ENCODE measurements at regions not wholly inside any gene's neighbourhood (a gene's known extent, or its start where the extent isn't known, plus 50 kb on each side); places are given as distances from the start of the nearest gene placed in this dataset.

GRCh38 chr20:10783707-10784553 is 110.1 kb upstream of the JAG1 start:
- H3K27me3 ChIP-seq (ENCODE audit: control insufficient read depth, insufficient read depth, low read length): no peaks in the 10 kb centered on the region
- no peak for TF ChIP-seq CTCF (IDR thresholded peaks at IDR 0.05; ENCODE audit: insufficient read depth, low read length, poor library complexity, severe bottlenecking)
- DNase-seq (ENCODE audit: low read depth): no peak
- no peaks in the 10 kb centered on the region for H3K36me3 ChIP-seq (ENCODE audit: control insufficient read depth, insufficient read depth, low read length)
- no peak overlapping the region for H3K4me3 ChIP-seq (ENCODE audit: low read depth, low read length)

GRCh38 chr20:10784554-10785183 is 110.9 kb upstream of the JAG1 start:
- Histone ChIP-seq H3K36me3 (ENCODE audit: control insufficient read depth, insufficient read depth, low read length) (no peaks in the 10 kb centered on the region), H3K27me3 (ENCODE audit: control insufficient read depth, insufficient read depth, low read length) (no peaks in the 10 kb centered on the region), H3K4me3 (ENCODE audit: low read depth, low read length) (no peak overlapping the region)
- no peak for DNase-seq (ENCODE audit: low read depth)
- TF ChIP-seq CTCF (IDR thresholded peaks at IDR 0.05; ENCODE audit: insufficient read depth, low read length, poor library complexity, severe bottlenecking): no peak

- DNase-seq (ENCODE audit: low read depth): no peak
- no peaks in the 10 kb centered on the region for H3K27me3 ChIP-seq (ENCODE audit: control insufficient read depth, insufficient read depth, low read length)
- TF ChIP-seq CTCF (IDR thresholded peaks at IDR 0.05; ENCODE audit: insufficient read depth, low read length, poor library complexity, severe bottlenecking): no peak
- H3K4me3 ChIP-seq (ENCODE audit: low read depth, low read length): no peak overlapping the region
- H3K36me3 ChIP-seq (ENCODE audit: control insufficient read depth, insufficient read depth, low read length): no peaks in the 10 kb centered on the region
Observed at GRCh38 chr20:10786678-10787077, 112.9 kb upstream of the JAG1 start.

- no peak for DNase-seq (ENCODE audit: low read depth)
- Histone ChIP-seq H3K4me3 (ENCODE audit: low read depth, low read length) (no peak overlapping the region), H3K36me3 (ENCODE audit: control insufficient read depth, insufficient read depth, low read length) (no peaks in the 10 kb centered on the region), H3K27me3 (ENCODE audit: control insufficient read depth, insufficient read depth, low read length) (no peaks in the 10 kb centered on the region)
- TF ChIP-seq CTCF (IDR thresholded peaks at IDR 0.05; ENCODE audit: insufficient read depth, low read length, poor library complexity, severe bottlenecking): no peak
Observed at GRCh38 chr20:10788055-10788454, 114.3 kb upstream of the JAG1 start.

- H3K4me3 ChIP-seq (ENCODE audit: low read depth, low read length): no peak overlapping the region
- no peaks in the 10 kb centered on the region for H3K36me3 ChIP-seq (ENCODE audit: control insufficient read depth, insufficient read depth, low read length)
- no peak for TF ChIP-seq CTCF (IDR thresholded peaks at IDR 0.05; ENCODE audit: insufficient read depth, low read length, poor library complexity, severe bottlenecking)
- DNase-seq (ENCODE audit: low read depth): no peak
- no peaks in the 10 kb centered on the region for H3K27me3 ChIP-seq (ENCODE audit: control insufficient read depth, insufficient read depth, low read length)
Observed at GRCh38 chr20:10788877-10789276, 115.1 kb upstream of the JAG1 start.
